ENCODE measurements at regions not wholly inside any gene's neighbourhood (a gene's known extent, or its start where the extent isn't known, plus 50 kb on each side); places are given as distances from the start of the nearest gene placed in this dataset.

DNA sequence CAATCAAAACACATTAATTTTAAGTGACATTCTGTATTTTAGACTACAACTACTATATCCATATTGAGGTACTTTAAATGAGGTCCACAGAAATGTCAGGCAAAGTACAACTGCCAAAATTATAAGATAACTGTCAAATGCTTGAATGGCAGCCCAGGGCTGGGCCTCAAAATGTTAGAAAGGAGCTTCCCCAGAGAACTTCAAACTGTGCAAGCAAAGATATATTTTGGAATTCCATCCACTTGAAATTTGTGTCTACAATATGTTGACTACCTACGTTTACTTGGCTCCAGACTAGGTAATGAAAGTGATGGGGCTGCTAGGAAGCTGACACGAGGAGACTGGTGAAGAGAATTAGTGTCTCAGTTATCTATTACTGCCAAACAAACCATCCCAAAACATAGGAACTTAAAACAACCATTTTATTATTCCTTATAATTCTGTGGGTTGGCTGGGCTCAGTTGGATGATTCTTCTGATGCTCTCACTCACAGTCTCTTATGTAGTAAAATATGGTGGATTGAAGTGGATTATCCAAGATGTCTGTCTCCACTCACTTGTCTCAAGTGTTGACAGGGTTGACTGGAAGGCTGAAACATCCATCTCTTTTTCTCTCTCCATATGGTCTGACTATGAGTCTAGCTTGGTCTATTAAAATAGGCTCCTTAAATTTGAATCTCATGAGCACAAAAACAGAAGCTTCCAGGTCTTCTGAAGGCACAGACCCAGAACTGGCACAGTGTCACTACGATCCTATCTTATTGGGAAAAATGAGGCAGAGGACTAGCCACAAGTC, 74.2 kb downstream of the FZD1 start:
- H3K36me3 ChIP-seq, result no peaks in the 10 kb centered on the region
- H3K9me3 ChIP-seq, result no peaks in the 10 kb centered on the region
- 87% methylated on average over 3 of the region's 3 CpGs for WGBS
- H3K4me1 ChIP-seq, result peaks cover 0 to 5% (median 0%) of the 10 kb centered on the region in 4 donors
- H3K4me3 ChIP-seq, result no peak overlapping the region
- intact Hi-C loops (cut with DNase I), result no loop called here
- H3K27ac ChIP-seq (replicated peaks in 1 of 4), result no peak overlapping the region
- H3K27me3 ChIP-seq, result no peaks in the 10 kb centered on the region
- no peak for TF ChIP-seq POLR2AphosphoS5 (IDR thresholded peaks at IDR 0.05)
- no peak for TF ChIP-seq EP300 (IDR thresholded peaks at IDR 0.05)
- TF ChIP-seq, protein P1, sequence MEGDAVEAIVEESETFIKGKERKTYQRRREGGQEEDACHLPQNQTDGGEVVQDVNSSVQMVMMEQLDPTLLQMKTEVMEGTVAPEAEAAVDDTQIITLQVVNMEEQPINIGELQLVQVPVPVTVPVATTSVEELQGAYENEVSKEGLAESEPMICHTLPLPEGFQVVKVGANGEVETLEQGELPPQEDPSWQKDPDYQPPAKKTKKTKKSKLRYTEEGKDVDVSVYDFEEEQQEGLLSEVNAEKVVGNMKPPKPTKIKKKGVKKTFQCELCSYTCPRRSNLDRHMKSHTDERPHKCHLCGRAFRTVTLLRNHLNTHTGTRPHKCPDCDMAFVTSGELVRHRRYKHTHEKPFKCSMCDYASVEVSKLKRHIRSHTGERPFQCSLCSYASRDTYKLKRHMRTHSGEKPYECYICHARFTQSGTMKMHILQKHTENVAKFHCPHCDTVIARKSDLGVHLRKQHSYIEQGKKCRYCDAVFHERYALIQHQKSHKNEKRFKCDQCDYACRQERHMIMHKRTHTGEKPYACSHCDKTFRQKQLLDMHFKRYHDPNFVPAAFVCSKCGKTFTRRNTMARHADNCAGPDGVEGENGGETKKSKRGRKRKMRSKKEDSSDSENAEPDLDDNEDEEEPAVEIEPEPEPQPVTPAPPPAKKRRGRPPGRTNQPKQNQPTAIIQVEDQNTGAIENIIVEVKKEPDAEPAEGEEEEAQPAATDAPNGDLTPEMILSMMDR (IDR thresholded peaks at IDR 0.05), result no peak
- no peak for TF ChIP-seq POLR2A (IDR thresholded peaks at IDR 0.05; ENCODE audit: low read depth)
- DNase-seq (ENCODE audit: extremely low spot score), result no peak

DNA sequence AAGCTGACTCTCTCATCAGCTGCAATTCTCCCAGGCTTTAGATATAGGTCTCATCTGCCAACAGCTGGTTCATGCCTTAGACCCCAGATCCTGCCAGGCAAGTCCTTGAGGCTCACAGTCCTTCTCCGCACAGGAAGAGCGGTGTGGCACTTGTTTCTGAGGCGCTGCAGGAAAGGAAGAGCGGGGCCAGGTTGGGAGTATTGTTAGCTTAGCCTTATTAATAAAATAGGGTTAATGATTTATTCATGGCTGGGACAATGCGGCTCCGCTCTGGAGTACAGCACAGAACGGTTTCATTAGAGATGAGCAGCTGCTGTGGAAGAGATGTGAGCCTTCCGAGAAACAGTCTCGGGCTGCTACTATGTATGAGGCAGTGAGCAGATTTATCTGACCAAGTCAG, 78.1 kb downstream of the FZD1 start:
- H3K4me3 ChIP-seq, result no peak overlapping the region
- no peak overlapping the region for H3K27ac ChIP-seq (replicated peaks in 1 of 4)
- intact Hi-C loops (cut with DNase I), result no loop called here
- TF ChIP-seq POLR2A (IDR thresholded peaks at IDR 0.05; ENCODE audit: low read depth), result no peak
- TF ChIP-seq EP300 (IDR thresholded peaks at IDR 0.05), result no peak
- TF ChIP-seq POLR2AphosphoS5 (IDR thresholded peaks at IDR 0.05), result no peak
- TF ChIP-seq, protein P1 (IDR thresholded peaks at IDR 0.05), result no peak
- no peaks in the 10 kb centered on the region for H3K27me3 ChIP-seq
- no peaks in the 10 kb centered on the region for H3K9me3 ChIP-seq
- whole genome bisulfite sequencing, result 82% methylated on average over 9 of the region's 9 CpGs
- H3K36me3 ChIP-seq, result no peaks in the 10 kb centered on the region
- H3K4me1 ChIP-seq, result peaks cover 5 to 15% (median 7%) of the 10 kb centered on the region in 4 donors
- DNase-seq (ENCODE audit: extremely low spot score), result no peak

DNA sequence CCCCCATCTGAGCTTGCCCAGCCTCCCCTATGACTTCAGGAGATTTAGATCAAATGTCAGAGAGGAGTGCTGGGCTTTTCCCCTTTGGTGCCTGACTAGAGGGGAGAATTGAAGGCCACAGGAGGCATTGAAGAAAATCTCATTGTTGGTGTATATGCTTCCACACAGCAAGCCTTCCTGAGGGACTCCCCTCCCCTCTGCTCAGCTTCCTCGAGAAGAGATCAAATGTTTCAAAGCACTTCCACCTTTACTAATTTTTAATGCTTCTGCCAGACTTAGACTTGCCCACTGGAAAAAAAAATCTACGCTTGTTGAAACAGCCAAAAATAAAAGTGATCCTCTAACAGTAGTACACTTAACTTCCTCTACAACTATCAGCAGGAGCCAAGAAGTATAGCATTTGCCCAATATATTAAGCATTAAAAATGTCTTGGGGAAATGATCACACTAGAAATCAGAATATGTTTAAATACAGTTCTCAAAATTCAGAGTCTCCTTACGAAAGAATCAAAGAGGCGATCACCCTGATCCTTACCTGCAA, 79.3 kb downstream of the FZD1 start:
- no peak overlapping the region for H3K27ac ChIP-seq (replicated peaks in 1 of 4)
- 75% methylated on average over 4 of the region's 4 CpGs for WGBS
- H3K9me3 ChIP-seq, result no peaks in the 10 kb centered on the region

DNA sequence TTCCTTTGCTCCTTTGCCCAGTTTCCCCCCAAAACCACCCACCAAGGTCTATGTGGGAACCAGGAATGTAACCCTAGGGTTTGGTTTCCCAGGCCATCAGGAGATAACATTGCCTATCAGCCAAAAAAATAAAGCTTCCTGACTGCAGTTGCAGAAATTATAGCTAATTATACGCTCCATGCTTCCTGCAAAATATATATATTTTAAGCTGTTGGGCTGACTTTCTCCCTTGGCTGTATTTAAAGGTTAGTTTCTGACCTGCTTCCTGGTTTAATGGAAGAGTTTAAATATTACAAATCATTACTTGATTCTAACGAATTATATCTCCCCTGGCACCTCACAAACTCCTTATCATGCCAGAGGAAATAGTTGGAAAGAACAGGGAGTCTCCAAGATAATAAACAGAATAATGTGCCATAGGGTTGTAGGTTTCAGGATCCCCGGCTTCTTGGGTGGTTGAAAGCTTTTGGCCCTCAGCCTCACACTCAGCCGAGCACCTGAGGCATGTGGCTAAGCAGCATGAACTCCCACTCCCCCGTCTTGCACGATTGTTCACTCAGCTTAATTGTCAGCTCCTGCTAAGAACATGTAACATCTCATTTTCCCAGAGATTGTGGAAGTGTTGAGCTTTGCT, 79.9 kb downstream of the FZD1 start:
- Histone ChIP-seq H3K27ac (replicated peaks in 1 of 4) (no peak overlapping the region), H3K27me3 (no peaks in the 10 kb centered on the region), H3K4me3 (no peak overlapping the region), H3K36me3 (no peaks in the 10 kb centered on the region), H3K9me3 (no peaks in the 10 kb centered on the region), H3K4me1 (peaks cover 11 to 22% (median 14%) of the 10 kb centered on the region in 4 donors)
- TF ChIP-seq EP300 (IDR thresholded peaks at IDR 0.05) (no peak), POLR2AphosphoS5 (IDR thresholded peaks at IDR 0.05) (no peak), POLR2A (IDR thresholded peaks at IDR 0.05; ENCODE audit: low read depth) (no peak)
- TF ChIP-seq, protein P1 (IDR thresholded peaks at IDR 0.05), result no peak
- 78% methylated on average over 6 of the region's 6 CpGs for WGBS
- DNase-seq (ENCODE audit: extremely low spot score), result no peak
- intact Hi-C loops (cut with DNase I), result no loop called here

More for the DNA sequence above, 79.3 kb downstream of the FZD1 start:
- no peaks in the 10 kb centered on the region for H3K27me3 ChIP-seq
- no peaks in the 10 kb centered on the region for H3K36me3 ChIP-seq
- intact Hi-C loops (cut with DNase I), result no loop called here
- peaks cover 11 to 22% (median 14%) of the 10 kb centered on the region in 4 donors for H3K4me1 ChIP-seq
- no peak overlapping the region for H3K4me3 ChIP-seq
- TF ChIP-seq POLR2A (IDR thresholded peaks at IDR 0.05; ENCODE audit: low read depth), result no peak
- no peak for TF ChIP-seq EP300 (IDR thresholded peaks at IDR 0.05)
- TF ChIP-seq, protein P1 (IDR thresholded peaks at IDR 0.05), result no peak
- no peak for TF ChIP-seq POLR2AphosphoS5 (IDR thresholded peaks at IDR 0.05)
- DNase-seq (ENCODE audit: extremely low spot score), result no peak

Measured in esophagus muscularis mucosa (tissue), 4 donors.